HL-60 (cell line): ENCODE measurements at regions not wholly inside any gene's neighbourhood (a gene's known extent, or its start where the extent isn't known, plus 50 kb on each side); places are given as distances from the start of the nearest gene placed in this dataset.

Experiments
- DNase-seq, 2 experiments: peaks; one replicate each; pipeline ENCODE4 v3.0.0-alpha.2; 2010 to 2020; ENCODE audit warnings: low read depth in 1 of 2, low spot score in 1 of 2
- H3K27ac ChIP-seq: fragments of 250-450 bp; sonication (Bioruptor Pico); replicated peaks from 2 replicates; pipeline ENCODE4 v1.5.1; 2020; ENCODE audit warnings: mild to moderate bottlenecking, moderate library complexity
- H3K27me3 ChIP-seq: fragments of 250-450 bp; sonication (Bioruptor Pico); 2 replicates; pipeline ENCODE4 v1.5.1; 2021; ENCODE audit warnings: mild to moderate bottlenecking, moderate library complexity; ENCODE audit not compliant: insufficient read depth, poor library complexity, severe bottlenecking
- H3K4me3 ChIP-seq: replicated peaks from 2 replicates; pipeline ENCODE4 v1.5.1; 2011; ENCODE audit warnings: mild to moderate bottlenecking, control low read depth, low read length; ENCODE audit not compliant: insufficient read depth
- CTCF ChIP-seq: IDR thresholded peaks from one replicate; pipeline ENCODE4 v1.5.1; 2011; ENCODE audit warnings: low read length, control low read depth, inconsistent platforms; ENCODE audit not compliant: insufficient read depth
- GABPA ChIP-seq: IDR thresholded peaks from 2 replicates; pipeline ENCODE4 v1.6.1; 2012; ENCODE audit warnings: low read depth
- POLR2AphosphoS5 ChIP-seq: IDR thresholded peaks from 2 replicates; pipeline ENCODE4 v1.6.1; 2012; ENCODE audit warnings: low read depth
- REST ChIP-seq: IDR thresholded peaks from 2 replicates; pipeline ENCODE4 v1.6.1; 2012; ENCODE audit warnings: low read depth; ENCODE audit not compliant: insufficient replicate concordance
- SPI1 ChIP-seq: IDR thresholded peaks from 2 replicates; pipeline ENCODE4 v1.6.1; 2012; ENCODE audit warnings: low read depth, mild to moderate bottlenecking, borderline replicate concordance

GRCh38 chr11:115820026-115820425, 315.8 kb upstream of the CADM1 start:
- Histone ChIP-seq H3K4me3 (no peak overlapping the region), H3K27ac (no peak overlapping the region), H3K27me3 (no peaks in the 10 kb centered on the region)
- TF ChIP-seq GABPA, result no peak
- TF ChIP-seq POLR2AphosphoS5, result no peak
- no peak for TF ChIP-seq SPI1
- no peak for TF ChIP-seq REST
- no peak for TF ChIP-seq CTCF
- DNase-seq, result no peak

GRCh38 chr11:115819014-115819413, 314.8 kb upstream of the CADM1 start:
- Histone ChIP-seq H3K27me3 (no peaks in the 10 kb centered on the region), H3K27ac (no peak overlapping the region), H3K4me3 (no peak overlapping the region)
- TF ChIP-seq POLR2AphosphoS5, result no peak
- TF ChIP-seq CTCF, result no peak
- no peak for TF ChIP-seq REST
- no peak for TF ChIP-seq SPI1
- TF ChIP-seq GABPA, result no peak
- DNase-seq, result no peak

- Histone ChIP-seq H3K27ac (no peak overlapping the region), H3K4me3 (no peak overlapping the region), H3K27me3 (no peaks in the 10 kb centered on the region)
- no peak for DNase-seq
- no peak for TF ChIP-seq POLR2AphosphoS5
- TF ChIP-seq SPI1, result no peak
- TF ChIP-seq CTCF, result no peak
- TF ChIP-seq GABPA, result no peak
- no peak for TF ChIP-seq REST
These were observed 313.7 kb upstream of the CADM1 start for GRCh38 chr11:115817844-115818468.
